AG04449 (cell line): ENCODE measurements at regions not wholly inside any gene's neighbourhood (a gene's known extent, or its start where the extent isn't known, plus 50 kb on each side); places are given as distances from the start of the nearest gene placed in this dataset.
"Not testable (repeated sequence)": the region's sequence is repeated elsewhere in the genome, so short reads cannot be mapped to it uniquely, and the experiment has no call there.

Experiments
- CTCF ChIA-PET: fragments of 350-600 bp; formaldehyde crosslinking; extraction: SDS; loops from one replicate; lab custom pipeline; 2021; ENCODE audit warnings: antibody characterized with exemption; lab: Yijun Ruan, JAX
- POLR2A ChIA-PET: fragments of 400-600, 350-600 bp; formaldehyde crosslinking; extraction: SDS; loops from one replicate; lab custom pipeline; 2020; ENCODE audit warnings: antibody characterized with exemption, inconsistent platforms; lab: Yijun Ruan, JAX
- DNase-seq: peaks from one replicate; pipeline ENCODE4 v3.0.0-alpha.2; 2010; ENCODE audit warnings: low read depth, low spot score
- H3K4me3 ChIP-seq: 2 replicates; pipeline ENCODE4 v1.5.1; 2011; ENCODE audit warnings: low read depth, mild to moderate bottlenecking, control low read depth, low read length
- CTCF ChIP-seq: IDR thresholded peaks from one replicate; pipeline ENCODE4 v1.5.1; 2011; ENCODE audit warnings: mild to moderate bottlenecking, moderate library complexity, low read length, control low read depth, inconsistent platforms; ENCODE audit not compliant: insufficient read depth; ENCODE audit errors: missing control alignments

DNA sequence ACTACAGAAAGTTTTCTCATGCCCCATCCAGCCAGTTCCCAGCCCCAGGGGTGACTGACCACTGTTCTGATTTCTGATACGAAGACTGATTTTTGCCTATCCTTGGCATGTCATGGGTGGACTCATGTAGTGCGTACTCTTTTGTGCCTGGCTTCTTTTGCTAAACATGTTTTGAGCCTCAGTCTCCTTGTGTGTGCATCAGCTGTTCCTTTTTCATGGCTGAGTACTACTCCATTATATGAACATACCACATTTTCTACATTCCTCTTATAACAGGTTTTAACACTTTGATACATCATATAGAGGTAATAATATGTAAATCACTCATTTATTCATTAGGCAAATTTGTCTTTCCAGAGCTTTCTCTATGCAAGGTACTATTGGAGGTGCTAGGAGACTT lies 126.7 kb downstream of the ANAPC4 start:
- ChIA-PET POLR2A (no interaction called here), CTCF (no interaction called here)
- DNase-seq: no peak
- no peak overlapping the region for H3K4me3 ChIP-seq
- no peak for TF ChIP-seq CTCF

DNA sequence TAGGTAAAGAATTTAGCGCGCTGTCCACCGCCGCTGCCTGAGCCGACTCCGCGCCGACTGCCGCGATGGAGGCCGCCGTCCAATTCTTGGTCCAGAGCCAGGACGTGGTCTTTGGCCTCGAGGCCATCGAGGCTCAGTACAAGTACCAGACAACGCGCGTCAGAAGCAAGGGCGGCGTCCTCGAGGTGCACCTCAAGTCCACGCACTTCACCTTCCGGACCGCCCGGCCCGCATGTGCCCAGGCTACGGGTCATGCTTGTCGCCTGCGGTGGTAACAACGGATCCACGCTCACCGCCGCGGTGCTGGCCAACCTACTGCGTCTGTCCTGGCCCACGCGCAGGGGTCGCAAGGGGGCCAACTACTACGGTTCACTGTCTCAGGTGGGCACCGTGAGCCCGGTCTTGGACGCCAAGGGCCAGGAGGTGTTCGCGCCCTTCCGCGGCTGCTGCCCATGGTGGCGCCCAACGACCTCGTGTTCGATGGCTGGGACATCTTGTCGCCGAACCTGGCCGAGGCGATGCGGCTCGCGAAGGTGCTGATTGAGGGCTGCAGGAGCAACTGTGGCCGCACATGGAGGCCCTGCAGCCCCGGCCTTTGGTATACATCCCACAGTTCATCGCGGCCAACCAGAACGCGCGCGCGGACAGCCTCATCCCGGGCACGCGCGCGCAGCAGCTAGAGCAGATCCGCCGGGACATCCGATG lies 128.0 kb downstream of the ANAPC4 start:
- CTCF ChIA-PET: no interaction called here
- POLR2A ChIA-PET: no interaction called here

DNA sequence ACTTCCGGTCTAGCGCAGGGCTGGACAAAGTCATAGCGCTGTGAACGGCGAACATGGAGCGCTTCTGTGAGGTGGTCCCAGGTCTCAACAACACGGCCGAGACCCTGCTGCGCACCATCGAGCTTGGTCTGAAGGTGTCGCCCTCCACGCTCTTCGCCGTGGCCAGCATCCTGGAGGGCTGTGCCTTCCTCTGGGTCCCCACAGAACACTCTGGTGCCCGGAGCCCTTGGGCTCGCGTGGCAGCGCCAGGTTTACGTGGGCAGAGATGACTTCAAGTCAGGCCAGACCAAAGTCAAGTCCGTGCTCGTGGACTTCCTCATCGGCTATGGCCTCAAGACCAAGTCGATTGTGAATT lies 128.6 kb downstream of the ANAPC4 start:
- no peak overlapping the region for H3K4me3 ChIP-seq
- no peak for TF ChIP-seq CTCF
- CTCF ChIA-PET: no interaction called here
- POLR2A ChIA-PET: no interaction called here
- no peak for DNase-seq

More for the DNA sequence above, 128.0 kb downstream of the ANAPC4 start:
- H3K4me3 ChIP-seq: no peak overlapping the region
- no peak for TF ChIP-seq CTCF
- DNase-seq: no peak

DNA sequence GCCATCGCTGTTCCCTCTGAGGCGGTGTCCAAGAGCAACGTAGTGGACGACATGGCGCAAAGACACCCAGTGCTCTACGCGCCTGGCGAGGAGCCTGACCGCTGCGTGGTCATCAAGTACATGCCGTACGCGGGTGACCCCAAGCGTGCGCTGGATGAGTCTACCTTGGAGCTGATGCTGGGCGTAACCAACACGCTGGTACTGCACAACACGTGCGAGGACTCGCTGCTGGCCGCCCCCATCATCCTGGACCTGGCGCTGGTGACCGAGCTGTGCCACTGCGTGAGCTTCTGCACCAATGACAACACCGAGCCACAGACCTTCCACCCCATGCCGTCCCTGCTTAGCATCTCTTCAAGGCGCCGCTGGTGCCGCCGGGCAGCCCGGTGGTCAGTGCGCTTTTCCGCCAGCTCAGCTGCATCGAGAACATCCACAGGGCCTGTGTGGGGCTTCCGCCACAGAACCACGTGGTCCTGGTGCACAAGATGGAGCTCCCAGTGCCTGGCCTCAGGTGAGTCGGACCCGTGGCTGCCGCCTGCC lies 129.0 kb downstream of the ANAPC4 start:
- TF ChIP-seq CTCF: no peak
- ChIA-PET CTCF (no interaction called here), POLR2A (no interaction called here)
- no peak overlapping the region for H3K4me3 ChIP-seq
- no peak for DNase-seq

- DNase-seq: no peak
- POLR2A ChIA-PET: no interaction called here
- TF ChIP-seq CTCF: no peak
- H3K4me3 ChIP-seq: no peak overlapping the region
- CTCF ChIA-PET: interaction anchor here (1.1 kb wide), 1 partner anchor 22 kb away, joined by 3 read pairs; no protein-coding TSS in a partner anchor
Measured at GRCh38 chr4:25509646-25510045, 132.6 kb downstream of the ANAPC4 start.

DNA sequence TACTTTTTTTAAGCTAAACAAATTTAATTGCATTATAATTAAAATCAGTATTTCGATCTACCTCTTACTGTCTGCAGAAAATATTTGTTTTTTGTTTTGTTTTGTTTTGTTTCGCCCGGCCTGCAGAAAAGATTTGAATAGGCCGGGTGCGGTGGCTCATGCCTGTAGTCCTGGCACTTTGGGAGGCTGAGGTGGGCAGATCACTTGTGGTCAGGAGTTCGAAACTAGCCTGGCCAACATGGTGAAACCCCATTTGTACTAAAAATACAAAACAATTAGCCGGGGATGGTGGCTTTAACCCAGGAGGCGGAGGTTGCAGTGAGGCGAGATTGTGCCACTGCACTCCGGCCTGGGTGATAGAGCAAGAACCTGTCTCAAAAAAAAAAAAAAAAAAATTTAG lies 134.8 kb downstream of the ANAPC4 start:
- DNase-seq, POLR2A ChIA-PET, H3K4me3 ChIP-seq, CTCF ChIA-PET: not testable (repeated sequence)

DNA sequence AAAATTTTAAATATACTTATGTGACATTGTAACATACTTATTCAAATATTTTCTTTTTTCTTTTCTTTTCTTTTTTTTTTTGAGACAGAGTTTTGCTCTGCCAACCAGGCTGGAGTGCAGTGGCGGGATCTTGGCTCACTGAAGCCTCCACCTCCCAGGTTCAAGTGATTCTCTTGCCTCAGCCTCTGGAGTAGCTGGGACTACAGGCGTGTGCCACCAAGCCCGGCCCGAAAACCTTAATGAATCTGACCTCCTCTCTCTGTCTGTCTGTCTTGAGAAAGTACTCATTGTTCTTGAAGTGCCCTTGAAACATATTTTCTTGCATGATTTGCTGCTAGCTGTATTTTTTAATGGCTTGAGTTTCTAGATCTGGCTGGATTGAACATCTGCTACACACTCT lies 136.8 kb downstream of the ANAPC4 start:
- POLR2A ChIA-PET: no interaction called here
- no peak for TF ChIP-seq CTCF
- CTCF ChIA-PET: no interaction called here
- H3K4me3 ChIP-seq: no peak overlapping the region
- no peak for DNase-seq
